NCI-H748 (cell line): ENCODE measurements at regions not wholly inside any gene's neighbourhood (a gene's known extent, or its start where the extent isn't known, plus 50 kb on each side); places are given as distances from the start of the nearest gene placed in this dataset.

Source experiments
- DNase-seq: peaks from one replicate; lab custom pipeline; 2025; ENCODE audit not compliant: unreplicated experiment; lab: John Stamatoyannopoulos, UW

DNA sequence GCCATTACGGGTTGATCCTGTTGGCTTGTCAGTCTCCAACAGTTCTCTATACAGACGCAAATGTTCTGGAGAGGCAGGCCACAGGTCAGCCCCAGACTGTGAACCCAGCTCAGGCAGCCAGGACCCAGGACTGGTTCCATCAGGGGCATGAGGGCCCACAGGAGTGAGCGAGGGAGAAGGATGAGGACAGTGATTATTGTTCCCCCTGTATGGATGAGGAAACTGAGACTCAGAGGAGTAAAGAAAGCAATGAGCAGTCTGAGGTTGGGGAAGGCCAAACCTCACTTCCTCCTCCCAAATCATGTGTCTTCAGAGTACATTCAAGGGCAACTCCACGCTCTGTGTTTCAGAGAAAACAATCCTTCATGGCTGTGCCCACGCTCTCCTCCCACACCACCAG is 121.9 kb downstream of the RPLP1 start:
- no peak for DNase-seq

DNA sequence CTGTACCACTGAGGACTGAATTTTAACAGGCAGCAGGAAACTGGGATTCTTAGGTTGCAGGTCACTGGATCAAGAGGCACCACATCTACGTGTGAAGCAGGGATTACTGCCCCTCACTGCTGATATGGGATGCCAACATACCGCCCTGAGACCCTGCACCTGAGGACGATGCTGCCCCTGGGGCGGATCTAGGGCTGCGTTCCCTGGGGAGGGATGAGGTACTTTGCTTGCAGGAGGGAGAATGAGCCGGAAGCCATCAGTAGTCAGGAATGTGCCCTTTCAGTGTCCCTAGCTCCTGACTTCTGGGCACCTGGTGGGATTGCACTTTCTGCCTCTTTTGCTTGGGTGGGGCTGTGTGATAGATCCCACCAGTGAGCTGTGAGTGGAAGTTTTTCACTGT is 122.8 kb downstream of the RPLP1 start:
- no peak for DNase-seq

DNA sequence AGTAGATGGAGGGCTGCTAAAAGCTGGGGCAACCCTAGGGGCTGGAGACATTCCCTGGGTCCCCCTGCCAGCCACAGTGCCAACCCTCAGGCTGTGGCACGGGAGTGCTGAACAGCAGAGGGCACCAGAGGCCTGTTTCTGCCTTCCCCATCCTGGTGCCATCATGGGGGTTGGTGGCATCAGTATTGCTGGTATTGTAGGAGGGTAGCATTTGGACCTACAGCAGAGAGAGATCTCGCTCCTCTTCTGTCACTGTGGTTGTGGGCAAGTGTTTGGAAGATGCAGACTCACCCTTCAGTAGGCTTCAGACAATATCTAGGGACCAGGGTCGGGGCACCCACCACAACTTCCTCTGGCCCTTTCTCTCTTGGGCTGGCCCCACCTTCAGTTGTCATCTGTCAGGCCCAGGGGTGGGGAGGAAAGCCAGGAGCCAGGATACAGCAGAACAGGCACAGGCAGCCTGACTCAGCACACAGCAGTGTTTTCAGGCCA is 123.5 kb downstream of the RPLP1 start:
- DNase-seq: peak; percentile 60

DNA sequence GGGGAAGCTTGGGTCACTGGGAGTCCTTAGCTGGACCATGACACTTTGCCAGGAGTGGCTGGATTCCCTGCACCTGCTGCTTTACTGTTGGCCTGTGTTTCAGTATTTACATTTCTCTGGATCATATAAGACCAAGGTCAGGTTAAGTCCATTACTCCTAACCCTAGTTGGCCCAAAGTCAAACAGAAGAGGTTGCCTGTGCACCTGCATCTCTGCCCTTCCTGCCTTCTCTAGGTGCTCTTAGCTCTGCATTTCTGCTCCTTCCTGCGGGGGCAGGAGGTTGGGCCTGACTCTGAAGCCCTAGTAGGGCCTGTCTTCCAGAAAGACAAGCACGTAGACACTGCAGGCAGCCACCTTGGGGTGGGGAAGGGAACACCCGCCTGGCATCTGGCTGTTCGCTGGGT is 124.3 kb downstream of the RPLP1 start:
- peak; percentile 73 for DNase-seq

DNA sequence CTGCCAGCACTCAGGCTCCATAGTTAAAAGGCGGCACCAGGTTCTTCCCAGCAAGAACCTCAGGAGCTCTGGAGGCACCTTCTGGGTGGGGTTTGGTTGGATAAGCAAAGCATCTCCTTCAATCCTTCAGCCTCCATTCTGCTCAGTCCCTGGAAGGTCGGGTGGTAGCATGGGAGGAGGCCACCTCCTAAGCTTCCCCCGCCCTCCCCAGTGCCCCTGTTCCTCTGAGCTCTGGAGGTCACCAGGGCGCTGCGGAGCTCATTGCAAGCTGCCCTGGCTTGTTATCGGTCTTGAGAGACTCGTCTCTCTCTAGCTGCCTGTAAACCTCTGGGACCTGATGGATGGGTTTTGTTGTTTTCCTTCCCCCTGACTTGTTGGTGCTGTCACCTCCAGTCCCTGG is 124.8 kb downstream of the RPLP1 start:
- DNase-seq: no peak

DNA sequence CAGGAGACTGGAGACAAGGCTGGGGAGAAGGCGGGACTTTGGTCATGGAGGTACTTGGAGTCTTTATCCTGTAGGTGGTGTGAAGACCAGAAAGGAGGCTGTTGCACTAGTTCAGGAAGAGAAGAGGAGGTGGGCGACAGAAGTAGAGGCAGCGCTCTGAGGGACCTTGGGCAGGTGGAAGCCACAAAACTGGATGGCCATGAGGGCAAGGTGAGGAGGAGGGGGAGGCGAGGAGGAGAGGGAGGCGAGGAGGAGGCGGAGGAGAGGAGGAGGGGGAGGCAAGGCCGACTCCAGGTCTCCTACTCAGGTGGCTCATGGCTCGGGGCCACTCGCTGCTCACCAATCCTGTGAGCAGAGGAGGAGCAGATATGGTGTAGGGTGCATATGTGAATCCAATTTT is 125.6 kb downstream of the RPLP1 start:
- DNase-seq: no peak

DNA sequence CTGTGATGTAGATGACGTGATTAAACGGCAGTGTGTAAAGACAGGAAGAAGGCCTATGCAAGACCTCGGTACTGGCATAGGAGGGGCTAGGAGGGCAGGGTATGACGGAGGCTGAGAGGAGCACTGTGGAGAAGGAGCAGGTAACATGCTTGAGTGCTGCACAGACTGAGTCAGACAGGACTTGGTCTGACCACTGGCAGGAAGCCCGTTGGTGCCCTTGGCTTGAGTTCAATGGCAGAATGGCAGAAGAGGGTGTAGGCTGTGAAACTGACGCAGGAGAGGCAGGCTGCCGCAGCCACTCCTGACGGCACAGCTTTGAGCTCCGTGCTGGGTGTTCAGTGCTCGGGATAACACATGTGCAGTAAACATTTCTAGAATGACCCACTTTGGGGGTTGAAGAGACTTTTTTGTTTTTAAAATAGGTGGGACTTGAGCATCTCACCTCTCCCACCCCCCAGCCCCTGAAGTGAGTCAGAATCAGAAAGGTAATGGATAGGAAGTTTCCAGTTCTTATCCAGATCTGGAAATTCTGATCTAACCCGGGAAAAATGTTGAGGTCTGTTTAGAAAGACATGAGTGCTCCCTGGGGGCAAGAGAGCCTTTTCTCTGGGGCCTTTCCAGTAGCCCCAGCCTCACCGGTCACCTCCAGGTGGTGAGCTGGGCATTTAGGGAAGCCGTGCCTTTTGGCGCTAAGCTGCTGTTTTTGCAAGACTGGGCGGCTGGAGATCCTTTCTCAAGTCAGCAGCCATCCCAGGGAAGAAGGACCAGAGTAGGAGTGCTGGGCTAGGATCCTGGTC is 126.4 kb downstream of the RPLP1 start:
- no peak for DNase-seq

DNA sequence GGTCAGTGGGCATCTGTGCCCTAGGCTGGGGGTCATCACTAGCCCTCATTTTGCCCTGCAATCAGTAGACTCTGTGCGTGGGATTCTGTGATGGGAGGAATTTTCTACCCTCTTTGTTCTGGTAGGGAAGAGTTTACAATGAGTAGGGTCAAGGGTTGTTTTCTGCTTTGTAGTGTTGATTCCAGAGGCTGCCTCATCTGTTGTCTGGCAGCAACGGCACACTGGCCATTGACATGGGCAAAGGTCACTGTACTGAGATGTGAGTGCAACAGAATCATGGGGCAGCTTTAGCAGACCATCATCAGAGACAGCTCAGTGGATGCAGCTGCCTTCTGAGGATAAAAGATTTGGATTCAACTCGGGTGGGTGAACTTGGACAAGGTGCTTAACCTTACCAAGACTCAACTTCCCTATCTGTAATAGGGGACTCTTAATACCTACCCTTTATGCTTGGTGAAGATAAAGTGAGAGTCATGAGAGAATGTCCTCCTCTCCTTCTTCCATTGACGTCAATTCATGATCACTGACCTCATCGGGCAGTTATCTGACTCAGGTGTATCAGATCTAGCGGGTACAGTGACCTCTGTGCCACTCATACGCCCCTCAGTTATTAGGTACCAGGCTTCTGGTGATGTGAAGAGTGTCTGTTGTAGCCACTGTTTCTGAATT is 127.5 kb downstream of the RPLP1 start:
- DNase-seq: no peak

DNA sequence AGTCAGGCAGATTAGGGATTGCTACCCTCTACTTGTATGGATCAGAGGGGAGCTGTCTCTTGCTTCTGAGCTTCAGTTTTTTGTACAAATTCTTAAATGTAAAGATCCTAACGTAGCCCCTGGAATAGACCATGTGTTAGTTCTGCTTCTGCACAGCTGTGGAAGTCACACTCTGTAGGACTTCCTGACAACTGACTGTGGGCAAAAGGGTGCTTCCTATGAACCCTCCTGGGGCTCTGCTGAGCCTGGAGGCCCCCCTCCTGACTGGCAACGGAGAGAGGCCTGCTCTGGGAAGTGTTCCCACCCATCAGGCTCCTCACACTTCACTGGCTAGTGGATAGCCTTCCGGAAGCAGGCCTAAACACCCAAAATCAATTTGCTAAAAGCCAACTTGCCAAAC is 131.0 kb downstream of the RPLP1 start:
- no peak for DNase-seq

DNA sequence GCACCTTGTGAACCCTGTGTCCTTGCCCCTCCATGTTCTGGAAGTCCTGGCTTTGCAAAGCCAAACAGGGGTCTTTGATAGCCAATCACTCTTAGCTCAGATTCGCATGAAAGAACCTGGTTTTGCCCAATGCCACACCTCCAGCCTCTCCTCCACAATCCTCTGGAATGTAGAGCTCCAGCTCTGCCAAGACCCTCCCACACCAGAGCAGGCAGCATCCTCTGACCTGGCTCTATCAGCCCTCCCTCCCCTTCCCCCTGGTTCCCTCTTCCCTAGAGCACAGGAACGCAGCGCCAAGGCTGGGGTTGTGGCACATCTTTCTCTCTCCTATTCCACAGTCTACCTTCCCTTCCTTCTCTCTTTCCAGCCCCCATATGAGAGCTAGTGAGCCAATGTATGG is 133.3 kb downstream of the RPLP1 start:
- DNase-seq: no peak

DNA sequence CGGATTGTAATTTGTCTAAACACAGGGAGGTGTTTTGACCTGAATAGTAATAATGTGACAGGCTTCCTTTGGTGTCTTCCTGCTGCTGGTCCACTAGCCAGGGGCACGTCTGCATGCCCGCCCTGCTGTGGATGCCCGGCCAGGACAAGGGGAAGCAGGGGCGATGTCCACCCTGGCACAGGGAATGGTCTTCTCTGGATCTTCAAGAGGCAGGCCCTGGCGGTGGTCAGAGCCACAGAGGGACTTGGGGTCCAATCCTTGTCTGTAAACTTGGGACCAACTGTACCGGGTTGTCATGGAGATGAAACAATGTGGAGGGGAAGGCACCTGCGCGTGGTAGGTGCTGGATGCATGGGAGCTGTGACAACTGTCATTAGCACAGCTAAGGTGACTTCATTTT is 134.1 kb downstream of the RPLP1 start:
- DNase-seq: no peak

DNA sequence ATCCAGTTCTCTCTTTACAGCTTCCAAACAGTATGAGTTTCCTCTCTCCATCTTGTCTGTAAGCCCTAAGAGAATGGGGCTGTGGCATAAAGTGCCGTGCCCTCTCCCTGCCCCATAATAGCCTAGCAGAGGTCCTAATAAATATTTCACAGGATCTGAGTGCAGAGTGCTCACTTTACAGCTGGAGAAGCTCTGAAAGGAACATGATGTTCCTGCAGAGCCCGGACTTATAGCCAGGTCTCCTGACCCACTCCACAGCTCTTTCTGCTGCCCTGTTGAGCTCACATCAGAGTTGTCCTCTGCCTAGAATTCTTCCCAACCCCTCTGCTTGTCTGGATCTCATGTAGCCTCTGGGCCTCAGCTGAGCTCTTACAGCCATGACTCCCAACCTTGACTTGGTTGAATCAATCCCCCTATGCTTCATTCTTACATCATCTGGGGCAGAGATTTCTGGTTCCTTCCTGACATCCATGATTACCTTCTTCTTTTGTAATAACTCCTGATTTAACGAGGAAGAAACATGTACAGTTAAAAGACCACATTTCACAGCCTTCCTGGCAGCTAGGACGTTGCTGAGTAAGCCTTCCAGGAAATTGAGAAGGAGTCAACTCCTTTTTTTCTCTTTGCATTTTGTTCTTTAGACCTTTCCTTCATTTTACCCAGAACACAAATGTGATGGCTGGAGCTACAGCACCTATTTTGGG is 135.3 kb downstream of the RPLP1 start:
- DNase-seq: no peak

DNA sequence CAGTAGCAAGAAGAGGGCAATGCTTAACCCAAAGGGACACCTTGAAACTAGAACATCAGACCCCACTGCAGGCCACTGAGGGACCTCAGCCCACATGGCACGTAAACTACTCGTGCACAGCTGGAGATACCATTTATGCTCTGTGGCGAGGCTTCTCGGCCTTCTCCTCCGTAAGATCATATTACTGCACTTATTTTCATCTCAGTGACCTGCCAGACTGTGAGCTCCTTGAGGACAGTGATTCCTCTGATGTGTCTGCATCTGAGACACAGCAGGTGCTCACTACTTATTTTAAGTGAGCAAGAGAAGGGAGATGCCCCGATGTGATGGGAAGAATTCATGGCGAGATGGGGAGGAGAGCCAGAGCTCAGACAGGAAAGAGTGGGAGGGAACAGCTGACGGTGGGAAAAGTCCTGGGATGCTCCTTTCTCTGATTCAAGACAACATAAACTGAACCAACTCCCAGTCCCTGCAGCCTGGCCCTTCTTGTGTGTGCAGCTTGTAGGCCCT is 137.6 kb downstream of the RPLP1 start:
- no peak for DNase-seq

DNA sequence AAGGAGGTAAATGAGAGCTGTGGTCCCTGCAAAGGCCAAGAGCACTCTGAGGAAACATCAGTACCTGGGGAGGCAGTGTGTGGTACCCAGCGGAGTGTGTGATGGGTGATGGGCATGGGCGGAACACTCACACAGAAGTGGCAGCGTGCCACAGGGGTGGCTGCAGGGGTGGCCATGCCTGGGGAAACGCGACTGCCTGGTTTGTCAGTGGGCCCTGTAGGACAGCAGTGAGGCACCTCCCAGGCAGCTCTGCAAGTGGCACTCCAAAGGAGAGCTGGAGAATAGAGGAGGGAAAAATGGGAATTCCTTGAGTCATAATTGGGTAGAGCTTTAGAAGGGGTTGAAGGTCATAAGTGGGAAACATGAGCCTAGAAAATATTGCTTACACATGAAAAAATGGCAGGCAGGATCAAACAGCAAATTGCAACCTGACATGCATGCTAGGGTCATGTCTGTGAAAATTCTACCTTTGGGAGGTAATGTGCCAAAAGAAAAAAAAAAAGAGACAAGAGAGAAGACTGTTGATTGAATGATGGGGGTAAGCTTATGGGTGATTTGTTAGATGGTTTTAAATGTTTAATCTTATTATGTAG is 138.4 kb downstream of the RPLP1 start:
- no peak for DNase-seq

DNA sequence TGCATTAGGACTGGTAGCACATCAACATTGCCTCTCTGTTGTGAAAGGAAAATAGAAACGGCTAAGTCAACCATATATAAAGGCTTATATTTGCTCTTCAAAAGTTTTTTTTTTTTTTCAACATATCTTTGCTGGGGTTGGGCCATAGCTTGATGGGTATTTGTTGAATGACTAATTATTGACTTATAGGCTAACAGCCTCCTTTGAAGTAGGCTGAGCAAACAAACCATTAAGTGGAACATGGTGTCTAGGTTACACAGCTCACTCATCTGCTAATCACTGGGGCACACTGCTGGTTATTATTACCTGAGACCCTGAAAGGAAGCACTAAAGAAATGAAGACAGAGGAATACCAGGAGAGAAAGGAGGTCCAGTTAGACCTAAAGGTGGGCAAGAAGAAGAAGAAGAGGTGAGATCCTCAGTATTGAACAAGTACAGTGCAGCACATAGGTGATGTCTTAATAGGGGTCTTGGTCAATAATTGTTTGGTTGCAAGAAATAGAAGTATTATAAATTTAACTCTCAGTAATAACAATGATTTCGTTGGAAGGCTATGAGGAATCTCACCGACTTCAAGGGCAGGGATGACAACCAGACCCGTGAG is 139.4 kb downstream of the RPLP1 start:
- DNase-seq: peak; percentile 95

DNA sequence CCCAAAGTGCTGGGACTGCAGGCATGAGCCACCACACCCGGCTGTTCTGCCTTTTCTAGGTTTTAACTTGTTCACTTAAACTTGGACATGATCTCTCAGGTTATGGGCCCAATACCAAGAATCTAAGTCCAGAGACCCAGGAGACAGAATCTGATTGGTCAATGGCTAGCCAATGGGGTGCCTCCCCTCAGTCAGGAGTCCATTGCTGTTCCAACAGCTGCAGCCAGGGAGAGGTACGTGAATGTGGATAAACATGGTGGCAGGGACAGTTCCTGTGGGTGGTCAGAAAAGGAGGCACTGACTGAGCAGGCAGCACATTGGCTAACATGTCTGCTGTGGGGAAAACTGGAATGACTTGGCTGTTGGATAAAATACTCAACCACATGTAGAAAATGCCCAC is 140.3 kb downstream of the RPLP1 start:
- peak; percentile 21 for DNase-seq

DNA sequence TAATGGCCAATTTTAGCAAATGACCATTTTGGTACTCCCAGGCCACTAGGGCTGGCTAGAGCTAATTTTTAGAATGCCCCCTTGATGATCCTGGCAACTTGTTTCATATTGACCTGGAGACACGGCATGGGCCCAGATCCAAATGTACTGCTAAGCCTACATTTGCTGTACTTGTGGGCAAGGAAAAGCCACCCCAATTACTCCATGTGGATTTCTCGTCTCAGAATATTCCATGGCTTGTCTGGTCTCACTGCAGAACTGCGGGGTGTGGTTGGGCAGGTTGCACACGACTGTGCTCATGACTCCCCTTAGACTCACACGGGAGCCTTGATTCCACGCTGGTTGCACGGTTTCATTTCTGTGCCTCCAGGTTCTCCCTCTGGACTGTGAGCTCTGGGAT is 140.9 kb downstream of the RPLP1 start:
- no peak for DNase-seq

DNA sequence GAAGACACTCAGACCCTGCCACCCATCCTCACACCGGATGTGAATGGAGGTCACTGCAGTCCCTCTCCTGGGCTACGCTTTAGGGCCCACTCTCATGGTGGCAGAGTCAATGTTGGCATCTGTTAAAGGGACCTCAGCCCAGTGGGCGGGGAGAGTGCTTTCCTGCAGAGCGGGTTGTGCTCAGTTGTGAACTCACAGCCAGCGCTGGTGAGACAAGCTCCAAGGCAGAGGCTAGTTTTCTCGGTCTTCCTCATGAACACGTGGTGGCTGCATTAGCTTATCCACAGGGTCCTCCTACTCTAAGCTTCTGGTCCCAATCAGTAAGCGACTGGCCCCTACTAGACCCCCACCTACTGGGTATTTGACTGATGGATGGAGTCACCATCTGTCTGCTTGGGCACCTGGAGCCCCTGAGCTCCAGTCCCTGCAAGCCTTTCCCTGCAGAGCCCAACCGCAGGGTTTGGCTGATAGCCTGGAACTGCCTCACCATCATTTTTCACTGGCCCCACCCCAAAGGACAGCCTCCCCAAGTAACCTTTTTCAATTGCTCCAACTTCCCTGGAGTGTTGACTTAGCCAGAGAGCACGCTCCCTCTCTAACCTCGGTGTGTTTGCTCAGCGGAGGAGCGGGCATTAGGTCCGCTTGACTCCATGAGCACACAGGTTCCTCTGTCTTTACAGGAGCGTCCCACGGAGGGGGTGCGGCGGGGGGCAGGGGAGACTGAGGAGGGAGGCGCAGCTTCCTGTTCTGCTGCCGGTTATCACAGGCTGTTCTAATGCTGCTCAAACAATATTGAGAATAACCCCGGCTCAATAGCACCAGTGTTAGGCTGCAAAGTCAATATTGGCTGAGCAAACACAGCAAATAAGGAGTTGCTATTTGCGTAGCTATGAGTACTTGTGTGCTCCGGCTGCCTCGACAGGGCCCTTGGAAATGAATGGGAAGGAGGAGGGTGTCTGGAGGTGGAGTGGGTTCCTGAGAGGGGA is 141.7 kb downstream of the RPLP1 start:
- DNase-seq: peak; percentile 99

DNA sequence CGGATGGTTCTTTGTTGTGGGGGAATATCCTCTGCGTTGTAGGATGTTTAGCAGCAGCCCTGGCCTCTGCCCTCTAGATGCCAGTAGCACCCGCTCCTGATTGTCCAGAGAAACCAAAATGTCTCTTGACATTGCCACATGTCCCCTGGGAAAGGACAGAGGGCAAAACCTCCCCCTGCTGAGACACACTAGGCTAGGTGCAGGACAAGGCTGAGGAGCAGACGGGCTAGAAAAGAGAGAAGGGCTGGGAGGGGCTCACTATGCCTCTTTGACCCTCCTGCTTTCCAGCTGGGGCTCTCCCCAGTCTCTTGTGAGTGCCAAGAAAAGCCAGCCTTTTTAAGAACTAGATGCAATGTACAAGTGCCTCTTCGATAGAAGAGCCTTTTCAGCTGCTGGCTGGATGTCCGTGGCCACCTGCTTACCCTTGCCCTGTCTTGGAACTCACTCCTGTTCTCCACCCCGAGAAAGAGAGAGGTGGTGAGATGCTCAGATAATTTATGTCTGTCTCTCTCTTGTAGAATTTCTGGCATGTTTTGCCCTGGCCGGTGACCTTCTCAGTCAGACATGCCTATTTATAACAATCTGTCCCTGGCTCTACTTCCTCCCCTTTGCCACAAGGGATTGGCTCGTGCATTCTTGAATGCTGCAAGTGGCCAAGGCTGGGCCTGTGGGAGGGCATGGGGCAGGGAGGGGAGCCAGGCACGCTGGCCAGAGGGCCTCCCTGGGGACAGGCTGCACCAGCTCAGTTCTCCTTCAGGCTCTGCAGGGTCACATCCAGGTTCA is 142.6 kb downstream of the RPLP1 start:
- DNase-seq: no peak
